A549 (cell line): ENCODE measurements at regions not wholly inside any gene's neighbourhood (a gene's known extent, or its start where the extent isn't known, plus 50 kb on each side); places are given as distances from the start of the nearest gene placed in this dataset.

ENCODE experiments used
- FOSL2 ChIP-seq, 2 experiments: fragments of 450-650 bp in 1 of 2; fragments of >200 bp in 1 of 2; sonication (Bioruptor Twin) in 1 of 2; formaldehyde crosslinking; IDR thresholded peaks; 2 replicates each; pipeline versions ENCODE4 v1.5.0 to v1.6.1; 2016 to 2020; ENCODE audit warnings: mild to moderate bottlenecking in 1 of 2, moderate library complexity in 1 of 2
- HOXB5 ChIP-seq: fragments of 250-450 bp; sonication (Bioruptor Pico); IDR thresholded peaks from 2 replicates; pipeline ENCODE4 v1.5.0; 2020; ENCODE audit warnings: mild to moderate bottlenecking, moderate library complexity
- JUN ChIP-seq, 2 experiments: fragments of >200 bp; sonication (Bioruptor Twin); formaldehyde crosslinking; IDR thresholded peaks; 2 replicates in 1 of 2; 3 replicates in 1 of 2; pipeline ENCODE4 v1.6.1; 2016 to 2017
- KDM1A ChIP-seq: fragments of 200-600 bp; sonication (generic); IDR thresholded peaks from 2 replicates; pipeline ENCODE4 v1.6.1; 2016; ENCODE audit warnings: low read depth, mild to moderate bottlenecking
- POLR2AphosphoS2 ChIP-seq: conservative IDR thresholded peaks from 2 replicates; pipeline ENCODE4 v1.6.1; 2012; ENCODE audit warnings: low read length, improper control_type of control experiment, inconsistent platforms
- REST ChIP-seq: fragments of 200-600 bp; sonication (generic); IDR thresholded peaks from 2 replicates; pipeline ENCODE4 v1.6.1; 2016; ENCODE audit warnings: antibody characterized with exemption, mild to moderate bottlenecking, moderate library complexity
- TF ChIP-seq, protein P1 (sequence below): IDR thresholded peaks from 2 replicates; pipeline ENCODE4 v1.6.1; 2012
- TF ChIP-seq, protein P2 (sequence below): fragments of >200 bp; sonication (Bioruptor Twin); formaldehyde crosslinking; IDR thresholded peaks from 3 replicates; pipeline ENCODE4 v1.5.1; 2016

DNA sequence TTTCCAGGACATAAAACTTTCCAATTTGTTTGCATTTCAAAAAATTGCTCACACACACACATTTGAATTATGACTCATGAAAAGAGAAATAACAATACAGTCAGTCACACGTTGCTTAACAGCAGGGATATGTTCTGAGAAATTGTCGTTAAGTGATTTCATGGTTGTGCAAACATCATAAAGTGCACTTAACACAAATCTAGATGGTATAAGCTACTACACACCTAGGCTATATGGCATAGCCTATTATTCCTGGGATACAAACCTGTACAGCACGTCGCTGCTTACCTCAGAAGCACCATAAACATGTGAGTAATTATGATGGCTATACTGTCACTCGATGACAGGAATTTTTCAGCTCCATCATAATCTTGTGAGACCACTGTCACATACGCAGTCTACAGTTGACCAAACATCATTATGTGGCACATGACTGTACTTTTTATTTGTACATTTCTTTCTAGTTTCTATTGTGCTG is 378.2 kb downstream of the ACTL7B start:
- TF ChIP-seq, protein P1, sequence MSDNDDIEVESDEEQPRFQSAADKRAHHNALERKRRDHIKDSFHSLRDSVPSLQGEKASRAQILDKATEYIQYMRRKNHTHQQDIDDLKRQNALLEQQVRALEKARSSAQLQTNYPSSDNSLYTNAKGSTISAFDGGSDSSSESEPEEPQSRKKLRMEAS = peak; percentile 84
- no peak for TF ChIP-seq REST
- peak; percentile 63 to 69; a peak in 4 of 5 replicates for TF ChIP-seq JUN (IDR thresholded peaks at IDR 0.05)
- TF ChIP-seq HOXB5 (CRISPR knock-in tag) = no peak
- peak; percentile 96 for TF ChIP-seq FOSL2 (IDR thresholded peaks at IDR 0.05)
- peak; percentile 99 for TF ChIP-seq FOSL2 (CRISPR knock-in tag; IDR thresholded peaks at IDR 0.05)
- TF ChIP-seq, protein P2, sequence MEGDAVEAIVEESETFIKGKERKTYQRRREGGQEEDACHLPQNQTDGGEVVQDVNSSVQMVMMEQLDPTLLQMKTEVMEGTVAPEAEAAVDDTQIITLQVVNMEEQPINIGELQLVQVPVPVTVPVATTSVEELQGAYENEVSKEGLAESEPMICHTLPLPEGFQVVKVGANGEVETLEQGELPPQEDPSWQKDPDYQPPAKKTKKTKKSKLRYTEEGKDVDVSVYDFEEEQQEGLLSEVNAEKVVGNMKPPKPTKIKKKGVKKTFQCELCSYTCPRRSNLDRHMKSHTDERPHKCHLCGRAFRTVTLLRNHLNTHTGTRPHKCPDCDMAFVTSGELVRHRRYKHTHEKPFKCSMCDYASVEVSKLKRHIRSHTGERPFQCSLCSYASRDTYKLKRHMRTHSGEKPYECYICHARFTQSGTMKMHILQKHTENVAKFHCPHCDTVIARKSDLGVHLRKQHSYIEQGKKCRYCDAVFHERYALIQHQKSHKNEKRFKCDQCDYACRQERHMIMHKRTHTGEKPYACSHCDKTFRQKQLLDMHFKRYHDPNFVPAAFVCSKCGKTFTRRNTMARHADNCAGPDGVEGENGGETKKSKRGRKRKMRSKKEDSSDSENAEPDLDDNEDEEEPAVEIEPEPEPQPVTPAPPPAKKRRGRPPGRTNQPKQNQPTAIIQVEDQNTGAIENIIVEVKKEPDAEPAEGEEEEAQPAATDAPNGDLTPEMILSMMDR = no peak
- TF ChIP-seq POLR2AphosphoS2 = no peak
- TF ChIP-seq KDM1A = no peak
